ENCODE measurements at regions not wholly inside any gene's neighbourhood (a gene's known extent, or its start where the extent isn't known, plus 50 kb on each side); places are given as distances from the start of the nearest gene placed in this dataset.

DNA sequence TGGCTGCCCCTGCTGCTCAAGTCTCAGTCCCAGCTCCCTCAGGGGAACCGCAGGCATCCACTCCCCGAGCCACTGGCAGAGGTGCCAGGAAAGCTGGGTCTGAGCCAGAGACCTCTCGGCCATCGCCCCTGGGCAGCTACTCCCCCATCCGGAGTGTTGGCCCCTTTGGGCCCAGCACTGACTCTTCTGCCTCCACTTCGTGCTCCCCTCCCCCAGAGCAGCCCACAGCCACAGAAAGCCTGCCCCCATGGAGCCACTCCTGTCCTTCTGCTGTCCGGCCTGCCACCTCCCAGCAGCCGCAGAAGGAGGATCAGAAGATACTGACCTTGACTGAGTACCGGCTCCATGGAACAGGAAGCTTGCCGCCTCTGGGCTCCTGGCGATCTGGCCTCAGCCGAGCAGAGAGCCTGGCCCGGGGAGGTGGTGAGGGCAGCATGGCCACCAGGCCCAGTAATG is 49.8 kb upstream of the TESK1 start:
- Histone ChIP-seq H3K27me3 (ENCODE audit: control insufficient read depth in 3 of 3, insufficient read depth in 3 of 3, low read length in 3 of 3) (no peaks in the 10 kb centered on the region), H3K4me1 (ENCODE audit: control insufficient read depth in 3 of 3, insufficient read depth in 2 of 3, low read depth in 1 of 3, low read length in 2 of 3) (peaks cover 0 to 22% (median 0%) of the 10 kb centered on the region in 3 donors), H3K27ac (ENCODE audit: low read depth in 1 of 3, low read length in 2 of 3) (no peak overlapping the region), H3K36me3 (ENCODE audit: control insufficient read depth in 3 of 3, insufficient read depth in 2 of 3, low read depth in 1 of 3, low read length in 3 of 3) (peaks cover 0 to 50% (median 0%) of the 10 kb centered on the region in 3 donors), H3K4me3 (ENCODE audit: low read depth in 1 of 3, low read length in 3 of 3) (no peak overlapping the region), H3K9me3 (ENCODE audit: control insufficient read depth in 2 of 2, insufficient read depth in 1 of 2, low read depth in 1 of 2, low read length in 1 of 2) (no peaks in the 10 kb centered on the region)
- FAIRE-seq (no peak), DNase-seq (no peak)
- 91 to 94% (median 93%) methylated on average over 13 of the region's 13 CpGs for WGBS, 3 donors
